A549 (cell line): ENCODE measurements at regions not wholly inside any gene's neighbourhood (a gene's known extent, or its start where the extent isn't known, plus 50 kb on each side); places are given as distances from the start of the nearest gene placed in this dataset.

Source experiments
- ATAC-seq, 2 experiments: fragments of 200-7000 bp in 1 of 2; fragments of >200 bp in 1 of 2; cut with Nextera tagmentation in 1 of 2; cut with Tn5 transposase in 1 of 2; 3 replicates each; pipeline versions ENCODE4 v1.8.0 to v1.9.1; 2018 to 2020; ENCODE audit warnings: mild to moderate bottlenecking in 1 of 2, moderate library complexity in 1 of 2
- CTCF ChIA-PET: fragments of 300-600 bp; sonication (Branson Sonifier 250); formaldehyde crosslinking; extraction: SDS; loops from one replicate; lab custom pipeline; 2021; ENCODE audit warnings: antibody characterized with exemption, inconsistent platforms; lab: Yijun Ruan, JAX
- POLR2A ChIA-PET: fragments of 350-600 bp; formaldehyde crosslinking; extraction: SDS; loops from one replicate; lab custom pipeline; 2021; ENCODE audit warnings: antibody characterized with exemption, inconsistent platforms; lab: Yijun Ruan, JAX
- DNase-seq, 2 experiments: peaks; one replicate each; pipeline versions ENCODE4 v3.0.0 to v3.0.0-alpha.2; 2011 to 2016; ENCODE audit warnings: low read depth in 1 of 2, low spot score in 1 of 2
- FAIRE-seq: peaks from 2 replicates; lab custom pipeline; 2011; peaks lifted over from hg19 to GRCh38; lab: Jason Lieb, UNC
- H3K27ac ChIP-seq, 2 experiments: fragments of >200 bp; sonication (Bioruptor Twin); formaldehyde crosslinking; 3 replicates each; pipeline ENCODE4 v1.5.1; 2016 to 2017
- H3K4me1 ChIP-seq: fragments of >200 bp; sonication (Bioruptor Twin); formaldehyde crosslinking; 3 replicates; pipeline ENCODE4 v1.6.1; 2016
- H3K4me2 ChIP-seq: fragments of >200 bp; sonication (Bioruptor Twin); formaldehyde crosslinking; 3 replicates; pipeline ENCODE4 v1.6.1; 2016
- H3K4me3 ChIP-seq: fragments of >200 bp; sonication (Bioruptor Twin); formaldehyde crosslinking; 3 replicates; pipeline ENCODE4 v1.5.1; 2016
- H3K9me3 ChIP-seq: fragments of >200 bp; sonication (Bioruptor Twin); formaldehyde crosslinking; 3 replicates; pipeline ENCODE4 v1.6.1; 2016
- CBX2 ChIP-seq: fragments of 200-600 bp; sonication (generic); IDR thresholded peaks from 2 replicates; pipeline ENCODE4 v1.6.1; 2016; ENCODE audit warnings: low read depth, mild to moderate bottlenecking, borderline replicate concordance
- E2F6 ChIP-seq: IDR thresholded peaks from 2 replicates; pipeline ENCODE4 v1.6.1; 2012; ENCODE audit warnings: low read depth, borderline replicate concordance
- ELK1 ChIP-seq: fragments of 150-350 bp; IDR thresholded peaks from 2 replicates; pipeline ENCODE4 v1.6.1; 2014; ENCODE audit warnings: low read depth, mild to moderate bottlenecking, low read length
- EP300 ChIP-seq, 2 experiments: fragments of >200 bp; sonication (Bioruptor Twin); formaldehyde crosslinking; IDR thresholded peaks; 2 replicates in 1 of 2; 3 replicates in 1 of 2; pipeline ENCODE4 v1.6.1; 2016 to 2017
- FOSB ChIP-seq: fragments of 250-450 bp; sonication (Bioruptor Pico); IDR thresholded peaks from 2 replicates; pipeline ENCODE4 v1.5.0; 2020; ENCODE audit warnings: mild to moderate bottlenecking, moderate library complexity
- FOSL2 ChIP-seq, 2 experiments: fragments of 450-650 bp in 1 of 2; fragments of >200 bp in 1 of 2; sonication (Bioruptor Twin) in 1 of 2; formaldehyde crosslinking; IDR thresholded peaks; 2 replicates each; pipeline versions ENCODE4 v1.5.0 to v1.6.1; 2016 to 2020; ENCODE audit warnings: mild to moderate bottlenecking in 1 of 2, moderate library complexity in 1 of 2
- FOXS1 ChIP-seq: fragments of 250-450 bp; sonication (Bioruptor Pico); IDR thresholded peaks from 2 replicates; pipeline ENCODE4 v1.5.0; 2020; ENCODE audit warnings: mild to moderate bottlenecking, moderate library complexity
- HDAC2 ChIP-seq: fragments of 200-600 bp; sonication (generic); IDR thresholded peaks from 2 replicates; pipeline ENCODE4 v1.6.1; 2016
- HES2 ChIP-seq: fragments of >200 bp; sonication (Bioruptor Twin); formaldehyde crosslinking; IDR thresholded peaks from 2 replicates; pipeline ENCODE4 v1.6.1; 2016
- HMGXB4 ChIP-seq: fragments of 250-450 bp; sonication (Bioruptor Pico); IDR thresholded peaks from 2 replicates; pipeline ENCODE4 v1.5.0; 2021; ENCODE audit warnings: mild to moderate bottlenecking, moderate library complexity, borderline replicate concordance
- HOXB5 ChIP-seq: fragments of 250-450 bp; sonication (Bioruptor Pico); IDR thresholded peaks from 2 replicates; pipeline ENCODE4 v1.5.0; 2020; ENCODE audit warnings: mild to moderate bottlenecking, moderate library complexity
- JUN ChIP-seq, 2 experiments: fragments of >200 bp; sonication (Bioruptor Twin); formaldehyde crosslinking; IDR thresholded peaks; 2 replicates in 1 of 2; 3 replicates in 1 of 2; pipeline ENCODE4 v1.6.1; 2016 to 2017
- MAZ ChIP-seq: fragments of 150-350 bp; IDR thresholded peaks from 2 replicates; pipeline ENCODE4 v1.6.1; 2014; ENCODE audit warnings: antibody characterized with exemption, low read depth, low read length, borderline replicate concordance
- PHF8 ChIP-seq: fragments of 200-600 bp; sonication (generic); IDR thresholded peaks from 2 replicates; pipeline ENCODE4 v1.6.1; 2016; ENCODE audit warnings: low read depth, mild to moderate bottlenecking, antibody characterized with exemption, moderate library complexity, borderline replicate concordance
- POLR2AphosphoS2 ChIP-seq: conservative IDR thresholded peaks from 2 replicates; pipeline ENCODE4 v1.6.1; 2012; ENCODE audit warnings: low read length, improper control_type of control experiment, inconsistent platforms
- RAD21 ChIP-seq, 2 experiments: fragments of >200 bp in 1 of 2; sonication (Bioruptor Twin) in 1 of 2; formaldehyde crosslinking in 1 of 2; IDR thresholded peaks in 1 of 2; conservative IDR thresholded peaks in 1 of 2; 2 replicates in 1 of 2; 3 replicates in 1 of 2; pipeline ENCODE4 v1.6.1; 2012 to 2018; ENCODE audit warnings: inconsistent platforms in 1 of 2
- RCOR1 ChIP-seq: fragments of 150-350 bp; IDR thresholded peaks from 2 replicates; pipeline ENCODE4 v1.6.1; 2014; ENCODE audit warnings: antibody characterized with exemption, low read length, low read depth
- SMC3 ChIP-seq: fragments of >200 bp; sonication (Bioruptor Twin); formaldehyde crosslinking; IDR thresholded peaks from 3 replicates; pipeline ENCODE4 v1.6.1; 2018; ENCODE audit warnings: inconsistent platforms
- SREBF2 ChIP-seq: fragments of 450-650 bp; IDR thresholded peaks from 2 replicates; pipeline ENCODE4 v1.6.1; 2014; ENCODE audit warnings: mild to moderate bottlenecking, moderate library complexity
- TP53 ChIP-seq: fragments of 250-450 bp; sonication (Bioruptor Pico); IDR thresholded peaks from 2 replicates; pipeline ENCODE4 v1.5.0; 2021; ENCODE audit warnings: mild to moderate bottlenecking, moderate library complexity
- ZC3H11A ChIP-seq: fragments of 450-650 bp; IDR thresholded peaks from 2 replicates; pipeline ENCODE4 v1.6.1; 2014; ENCODE audit warnings: antibody characterized with exemption, mild to moderate bottlenecking
- ZNF302 ChIP-seq: fragments of 250-450 bp; sonication (Bioruptor Pico); IDR thresholded peaks from 2 replicates; pipeline ENCODE4 v1.9.0; 2021; ENCODE audit warnings: inconsistent platforms, mild to moderate bottlenecking, moderate library complexity
- ZSCAN20 ChIP-seq: fragments of 250-450 bp; sonication (Bioruptor Pico); IDR thresholded peaks from 2 replicates; pipeline ENCODE4 v1.8.0; 2022; ENCODE audit warnings: mild to moderate bottlenecking, moderate library complexity
- WGBS: methylation state at CpG from one replicate; pipeline ENCODE4 v1.1.6; 2017; ENCODE audit errors: missing lambda C conversion rate; 5-methylcytosine and 5-hydroxymethylcytosine counted together

- no peak overlapping the region for H3K4me3 ChIP-seq
- H3K4me2 ChIP-seq: 0 out of 3 replicates have a peak overlapping the region, but pooled peaks have one; percentile 11
- no peaks in the 10 kb centered on the region for H3K4me1 ChIP-seq
- no peak overlapping the region for H3K27ac ChIP-seq
- POLR2A ChIA-PET: no interaction called here
- no peak for DNase-seq
- H3K9me3 ChIP-seq: no peaks in the 10 kb centered on the region
- no peak for TF ChIP-seq HMGXB4 (CRISPR knock-in tag)
- TF ChIP-seq FOSB: no peak
- TF ChIP-seq SMC3: no peak
- TF ChIP-seq ELK1: no peak
- no peak for TF ChIP-seq RCOR1
- no peak for TF ChIP-seq FOSL2 (IDR thresholded peaks at IDR 0.05)
- no peak for TF ChIP-seq FOSL2 (CRISPR knock-in tag; IDR thresholded peaks at IDR 0.05)
- TF ChIP-seq JUN (IDR thresholded peaks at IDR 0.05): no peak
- no peak for TF ChIP-seq CBX2
- TF ChIP-seq E2F6: no peak
- TF ChIP-seq MAZ: no peak
- no peak for TF ChIP-seq TP53 (CRISPR knock-in tag)
- TF ChIP-seq FOXS1: no peak
- no peak for TF ChIP-seq HES2
- no peak for TF ChIP-seq ZSCAN20 (CRISPR knock-in tag)
- TF ChIP-seq ZNF302 (CRISPR knock-in tag): no peak
- TF ChIP-seq, all 56 proteins: peak for 0
- FAIRE-seq (no peak), ATAC-seq (no peak)
- WGBS: 71% methylated on average over 3 of the region's 3 CpGs
- CTCF ChIA-PET: no interaction called here
These were observed 193.8 kb upstream of the ACTBL2 start for GRCh38 chr5:57676222-57677098.

- DNase-seq: no peak
- POLR2A ChIA-PET: no interaction called here
- H3K4me3 ChIP-seq: no peak overlapping the region
- no peak for FAIRE-seq
- H3K27ac ChIP-seq: no peak overlapping the region
- CTCF ChIA-PET: interaction anchor here (0.8 to 1.5 kb wide), 2 partner anchors 8 to 22 kb away, joined by 4 read pairs; no protein-coding TSS in a partner anchor
- TF ChIP-seq ZC3H11A (no peak), POLR2AphosphoS2 (no peak), HES2 (no peak), SREBF2 (no peak), RAD21 (conservative IDR thresholded peaks at IDR 0.05 in 1 of 2, IDR thresholded peaks at IDR 0.05 in 1 of 2) (no peak), EP300 (IDR thresholded peaks at IDR 0.05) (no peak), HDAC2 (no peak), HOXB5 (CRISPR knock-in tag) (no peak), ZSCAN20 (CRISPR knock-in tag) (no peak), PHF8 (no peak)
- TF ChIP-seq, all 56 proteins: peak for 0
- H3K4me1 ChIP-seq: no peaks in the 10 kb centered on the region
- no peak overlapping the region for H3K4me2 ChIP-seq
- ATAC-seq: no peak
- WGBS: 37% methylated on average over 1 of the region's 1 CpG
- no peaks in the 10 kb centered on the region for H3K9me3 ChIP-seq
These were observed 192.6 kb upstream of the ACTBL2 start for GRCh38 chr5:57675236-57675635.
